Neural progenitor cell (in vitro differentiated cells): ENCODE measurements at regions not wholly inside any gene's neighbourhood (a gene's known extent, or its start where the extent isn't known, plus 50 kb on each side); places are given as distances from the start of the nearest gene placed in this dataset.

Source experiments
- DNase-seq: peaks from one replicate; pipeline ENCODE4 v3.0.0-alpha.2; 2016; ENCODE audit warnings: low spot score
- H2AFZ ChIP-seq: fragments of 200-600 bp; sonication (generic); replicated peaks from 2 replicates; pipeline ENCODE4 v1.6.1; 2016; ENCODE audit warnings: antibody characterized with exemption
- H3F3A ChIP-seq: fragments of 200-600 bp; sonication (generic); 2 replicates; pipeline ENCODE4 v1.6.1; 2016; ENCODE audit warnings: antibody characterized with exemption, low read depth
- H3K27ac ChIP-seq: fragments of 200-600 bp; sonication (generic); 2 replicates; pipeline ENCODE4 v1.5.1; 2016; ENCODE audit warnings: mild to moderate bottlenecking
- H3K27me3 ChIP-seq: fragments of 200-600 bp; sonication (generic); 2 replicates; pipeline ENCODE4 v1.6.1; 2016; ENCODE audit warnings: mild to moderate bottlenecking, moderate library complexity
- H3K36me3 ChIP-seq: fragments of 200-600 bp; sonication (generic); 2 replicates; pipeline ENCODE4 v1.5.1; 2016
- H3K4me1 ChIP-seq: fragments of 200-600 bp; sonication (generic); 2 replicates; pipeline ENCODE4 v1.6.1; 2016; ENCODE audit warnings: mixed run types
- H3K4me2 ChIP-seq: fragments of 200-600 bp; sonication (generic); 2 replicates; pipeline ENCODE4 v1.6.1; 2016
- H3K4me3 ChIP-seq: fragments of 200-600 bp; sonication (generic); 2 replicates; pipeline ENCODE4 v1.5.1; 2016
- H3K79me2 ChIP-seq: fragments of 200-600 bp; sonication (generic); 2 replicates; pipeline ENCODE4 v1.6.1; 2016; ENCODE audit warnings: low read depth
- H3K9ac ChIP-seq: fragments of 200-600 bp; sonication (generic); 2 replicates; pipeline ENCODE4 v1.6.1; 2016
- H3K9me3 ChIP-seq: fragments of 200-600 bp; sonication (generic); 2 replicates; pipeline ENCODE4 v1.5.1; 2016; ENCODE audit warnings: low read depth
- H4K20me1 ChIP-seq: fragments of 200-600 bp; sonication (generic); 2 replicates; pipeline ENCODE4 v1.6.1; 2016; ENCODE audit warnings: low read depth
- H3K27ac Mint-ChIP-seq: 3 replicates; pipeline ENCODE4 v1.8.0; 2021; ENCODE audit warnings: mixed read lengths
- H3K27me3 Mint-ChIP-seq: 2 replicates; pipeline ENCODE4 v1.8.0; 2022; ENCODE audit warnings: low read depth, mild to moderate bottlenecking, inconsistent platforms, moderate library complexity, mixed read lengths; ENCODE audit not compliant: insufficient read depth
- H3K36me3 Mint-ChIP-seq: 3 replicates; pipeline ENCODE4 v1.8.0; 2021; ENCODE audit warnings: mixed read lengths
- H3K4me1 Mint-ChIP-seq: 3 replicates; pipeline ENCODE4 v1.8.0; 2021; ENCODE audit warnings: mixed read lengths
- H3K4me3 Mint-ChIP-seq: 3 replicates; pipeline ENCODE4 v1.8.0; 2021; ENCODE audit warnings: mild to moderate bottlenecking, moderate library complexity, mixed read lengths
- H3K9me3 Mint-ChIP-seq: 3 replicates; pipeline ENCODE4 v1.8.0; 2020; ENCODE audit warnings: mixed read lengths
- EZH2 ChIP-seq: fragments of 200-600 bp; sonication (generic); IDR thresholded peaks from 2 replicates; pipeline ENCODE4 v1.6.1; 2017; ENCODE audit warnings: antibody characterized with exemption, mild to moderate bottlenecking, moderate library complexity
- EZH2phosphoT487 ChIP-seq: fragments of 200-600 bp; sonication (generic); IDR thresholded peaks from 2 replicates; pipeline ENCODE4 v1.6.1; 2017; ENCODE audit warnings: antibody characterized with exemption
- TF ChIP-seq, protein P1 (sequence below): fragments of 200-600 bp; sonication (generic); IDR thresholded peaks from 2 replicates; pipeline ENCODE4 v1.5.1; 2017; ENCODE audit warnings: antibody characterized with exemption, mild to moderate bottlenecking

DNA sequence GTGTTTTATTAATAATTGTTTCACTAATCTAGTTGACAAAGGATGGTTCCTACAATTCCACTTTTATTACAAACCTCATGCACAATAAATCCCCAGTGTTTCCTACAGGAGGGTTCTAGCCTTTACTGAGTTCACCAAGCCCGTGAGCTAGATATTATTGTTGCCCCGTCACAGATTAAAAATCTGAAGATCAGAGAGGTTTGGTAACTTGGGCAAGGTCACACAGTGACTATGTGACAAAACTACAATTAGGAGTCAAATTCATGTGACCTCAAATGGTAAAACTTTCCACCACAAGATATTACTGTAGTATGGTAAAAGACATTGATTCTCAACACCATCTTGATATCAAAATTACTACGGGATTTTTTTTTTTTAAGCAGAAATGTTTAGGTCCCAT lies 124.6 kb downstream of the BTC start:
- Mint-ChIP-seq H3K4me3 (no peak overlapping the region), H3K27ac (no peak overlapping the region), H3K36me3 (no peaks in the 10 kb centered on the region), H3K9me3 (no peaks in the 10 kb centered on the region), H3K4me1 (peaks cover 3% of the 10 kb centered on the region), H3K27me3 (no peaks in the 10 kb centered on the region)
- Histone ChIP-seq H3K79me2 (no peaks in the 10 kb centered on the region), H3K9me3 (no peaks in the 10 kb centered on the region), H3K27ac (no peak overlapping the region), H3K4me3 (no peak overlapping the region), H3K4me1 (peaks cover 19% of the 10 kb centered on the region), H3F3A (no peaks in the 10 kb centered on the region), H3K36me3 (no peaks in the 10 kb centered on the region), H4K20me1 (no peaks in the 10 kb centered on the region), H2AFZ (no peak overlapping the region), H3K4me2 (no peak overlapping the region), H3K27me3 (no peaks in the 10 kb centered on the region), H3K9ac (no peak overlapping the region)
- no peak for TF ChIP-seq EZH2
- DNase-seq: no peak

DNA sequence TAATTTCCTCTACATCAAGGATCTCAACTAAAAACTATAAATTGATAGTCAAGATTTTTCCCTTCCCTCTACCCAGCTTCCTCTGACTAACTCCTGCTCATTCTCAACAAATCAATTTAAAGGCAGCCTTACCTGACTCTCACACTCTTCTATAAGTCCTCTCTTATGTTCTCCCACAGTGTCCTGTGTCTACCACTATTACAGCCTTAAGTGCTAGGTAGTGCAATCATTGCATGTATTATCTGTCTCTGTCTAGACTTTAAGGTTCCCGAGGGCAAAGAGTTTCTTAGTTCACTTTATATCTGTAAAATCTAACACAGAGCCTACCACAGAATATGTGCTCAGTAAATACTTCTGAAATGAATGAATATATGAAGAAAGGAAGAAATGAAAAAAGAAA lies 123.7 kb downstream of the BTC start:
- Histone ChIP-seq H3K36me3 (no peaks in the 10 kb centered on the region), H3K4me1 (peaks cover 19% of the 10 kb centered on the region), H3K4me2 (no peak overlapping the region), H3K4me3 (no peak overlapping the region), H3K79me2 (no peaks in the 10 kb centered on the region), H3F3A (no peaks in the 10 kb centered on the region), H2AFZ (no peak overlapping the region), H3K9ac (no peak overlapping the region), H3K27me3 (no peaks in the 10 kb centered on the region), H3K27ac (no peak overlapping the region), H4K20me1 (no peaks in the 10 kb centered on the region), H3K9me3 (no peaks in the 10 kb centered on the region)
- no peak overlapping the region for H3K27ac Mint-ChIP-seq
- no peaks in the 10 kb centered on the region for H3K36me3 Mint-ChIP-seq
- H3K9me3 Mint-ChIP-seq: no peaks in the 10 kb centered on the region
- no peak overlapping the region for H3K4me3 Mint-ChIP-seq
- H3K27me3 Mint-ChIP-seq: no peaks in the 10 kb centered on the region
- TF ChIP-seq, protein P1, sequence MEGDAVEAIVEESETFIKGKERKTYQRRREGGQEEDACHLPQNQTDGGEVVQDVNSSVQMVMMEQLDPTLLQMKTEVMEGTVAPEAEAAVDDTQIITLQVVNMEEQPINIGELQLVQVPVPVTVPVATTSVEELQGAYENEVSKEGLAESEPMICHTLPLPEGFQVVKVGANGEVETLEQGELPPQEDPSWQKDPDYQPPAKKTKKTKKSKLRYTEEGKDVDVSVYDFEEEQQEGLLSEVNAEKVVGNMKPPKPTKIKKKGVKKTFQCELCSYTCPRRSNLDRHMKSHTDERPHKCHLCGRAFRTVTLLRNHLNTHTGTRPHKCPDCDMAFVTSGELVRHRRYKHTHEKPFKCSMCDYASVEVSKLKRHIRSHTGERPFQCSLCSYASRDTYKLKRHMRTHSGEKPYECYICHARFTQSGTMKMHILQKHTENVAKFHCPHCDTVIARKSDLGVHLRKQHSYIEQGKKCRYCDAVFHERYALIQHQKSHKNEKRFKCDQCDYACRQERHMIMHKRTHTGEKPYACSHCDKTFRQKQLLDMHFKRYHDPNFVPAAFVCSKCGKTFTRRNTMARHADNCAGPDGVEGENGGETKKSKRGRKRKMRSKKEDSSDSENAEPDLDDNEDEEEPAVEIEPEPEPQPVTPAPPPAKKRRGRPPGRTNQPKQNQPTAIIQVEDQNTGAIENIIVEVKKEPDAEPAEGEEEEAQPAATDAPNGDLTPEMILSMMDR: no peak
- TF ChIP-seq EZH2: no peak
- DNase-seq: no peak
- no peaks in the 10 kb centered on the region for H3K4me1 Mint-ChIP-seq

DNA sequence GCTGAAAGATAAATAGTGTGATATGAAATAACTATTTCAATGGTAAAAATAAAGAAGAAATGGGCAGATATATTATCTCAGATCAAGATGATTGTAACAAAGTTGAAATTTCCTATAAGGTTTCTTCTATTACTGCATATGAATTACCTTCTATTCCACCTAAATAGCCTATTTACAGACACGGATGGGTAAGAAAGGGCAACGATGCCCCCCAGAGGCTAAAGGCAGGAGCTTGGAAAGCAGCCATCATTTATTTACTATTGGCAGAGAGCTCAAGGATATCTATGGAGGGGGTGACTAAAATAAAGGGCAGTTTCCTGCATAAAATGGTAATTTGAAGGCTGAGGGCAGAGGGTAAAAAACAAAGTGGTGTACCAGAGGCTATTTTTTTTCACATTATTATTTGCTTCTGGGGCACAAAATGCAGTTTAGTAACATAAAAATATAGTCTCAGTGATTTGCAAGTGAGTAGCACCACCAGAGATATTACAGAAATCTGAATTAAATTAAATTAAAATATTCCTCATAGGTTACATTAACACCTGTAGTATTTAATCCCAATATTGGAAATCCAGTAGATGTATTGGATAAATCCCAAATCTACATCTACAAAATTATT lies 123.1 kb downstream of the BTC start:
- peak; percentile 68 for DNase-seq
- Histone ChIP-seq H3F3A (no peaks in the 10 kb centered on the region), H4K20me1 (no peaks in the 10 kb centered on the region), H3K36me3 (no peaks in the 10 kb centered on the region), H2AFZ (no peak overlapping the region), H3K27ac (no peak overlapping the region), H3K4me1 (peaks cover 19% of the 10 kb centered on the region), H3K4me2 (no peak overlapping the region), H3K27me3 (no peaks in the 10 kb centered on the region), H3K79me2 (no peaks in the 10 kb centered on the region), H3K4me3 (no peak overlapping the region), H3K9me3 (no peaks in the 10 kb centered on the region), H3K9ac (no peak overlapping the region)
- no peak overlapping the region for H3K27ac Mint-ChIP-seq
- H3K36me3 Mint-ChIP-seq: no peaks in the 10 kb centered on the region
- H3K9me3 Mint-ChIP-seq: no peaks in the 10 kb centered on the region
- H3K27me3 Mint-ChIP-seq: no peaks in the 10 kb centered on the region
- TF ChIP-seq EZH2: no peak
- no peak for TF ChIP-seq EZH2phosphoT487
- TF ChIP-seq, protein P1: peak; percentile 88
- no peak overlapping the region for H3K4me3 Mint-ChIP-seq
- no peaks in the 10 kb centered on the region for H3K4me1 Mint-ChIP-seq

DNA sequence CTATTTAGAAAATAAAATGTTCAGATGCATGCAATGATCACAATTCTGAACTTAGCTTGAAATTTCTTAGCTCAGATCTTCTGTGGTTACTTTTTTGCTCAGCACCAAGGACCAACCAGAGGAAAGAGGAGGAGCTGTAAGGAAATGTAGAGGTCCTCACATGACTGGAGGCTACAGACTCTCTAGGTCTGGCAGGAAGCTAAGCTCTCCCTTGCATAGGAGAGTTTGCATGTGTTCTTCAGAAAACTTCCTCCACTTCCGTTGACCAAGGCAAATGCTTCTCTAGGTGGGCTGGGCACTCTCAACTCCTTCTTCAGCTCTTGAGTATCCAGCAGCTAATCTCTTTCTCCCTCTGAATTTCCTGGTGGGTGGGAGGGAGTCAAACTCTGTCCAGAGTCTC lies 119.6 kb downstream of the BTC start:
- H3K27ac Mint-ChIP-seq: no peak overlapping the region

More for the DNA sequence above, 119.6 kb downstream of the BTC start:
- Mint-ChIP-seq H3K4me1 (no peaks in the 10 kb centered on the region), H3K4me3 (no peak overlapping the region), H3K27me3 (no peaks in the 10 kb centered on the region), H3K9me3 (peaks cover 9% of the 10 kb centered on the region), H3K36me3 (no peaks in the 10 kb centered on the region)
- TF ChIP-seq, protein P1: no peak
- no peak for TF ChIP-seq EZH2
- no peak for TF ChIP-seq EZH2phosphoT487
- no peak overlapping the region for H3K9ac ChIP-seq
- H3F3A ChIP-seq: no peaks in the 10 kb centered on the region
- no peaks in the 10 kb centered on the region for H3K79me2 ChIP-seq
- H3K27me3 ChIP-seq: no peaks in the 10 kb centered on the region
- no peaks in the 10 kb centered on the region for H3K4me1 ChIP-seq
- H4K20me1 ChIP-seq: no peaks in the 10 kb centered on the region
- H3K4me2 ChIP-seq: no peak overlapping the region
- H3K36me3 ChIP-seq: no peaks in the 10 kb centered on the region
- DNase-seq: no peak
- H3K4me3 ChIP-seq: no peak overlapping the region
- no peaks in the 10 kb centered on the region for H3K9me3 ChIP-seq
- no peak overlapping the region for H3K27ac ChIP-seq
- no peak overlapping the region for H2AFZ ChIP-seq
